ENCODE measurements at regions not wholly inside any gene's neighbourhood (a gene's known extent, or its start where the extent isn't known, plus 50 kb on each side); places are given as distances from the start of the nearest gene placed in this dataset.
"Not testable (repeated sequence)": the region's sequence is repeated elsewhere in the genome, so short reads cannot be mapped to it uniquely, and the experiment has no call there.

GRCh38 chr4:25474690-25475089 is 97.6 kb downstream of the ANAPC4 start:
- no peak overlapping the region for H3K4me3 ChIP-seq
- H3K27ac ChIP-seq: no peak overlapping the region

GRCh38 chr4:25477221-25477620 is 100.2 kb downstream of the ANAPC4 start:
- Histone ChIP-seq H3K4me3 (no peak overlapping the region), H3K27ac (no peak overlapping the region)

- no peak overlapping the region for H3K4me3 ChIP-seq
- H3K27ac ChIP-seq: no peak overlapping the region
These were observed 104.6 kb downstream of the ANAPC4 start for GRCh38 chr4:25481648-25482047.

GRCh38 chr4:25484243-25484721 is 107.2 kb downstream of the ANAPC4 start:
- Histone ChIP-seq H3K4me3 (no peak overlapping the region), H3K27ac (no peak overlapping the region)

- Histone ChIP-seq H3K4me3 (no peak overlapping the region), H3K27ac (no peak overlapping the region)
These were observed 108.0 kb downstream of the ANAPC4 start for GRCh38 chr4:25485104-25485503.

GRCh38 chr4:25486171-25486570 is 109.1 kb downstream of the ANAPC4 start:
- Histone ChIP-seq H3K27ac (no peak overlapping the region), H3K4me3 (no peak overlapping the region)

GRCh38 chr4:25487155-25487554 is 110.1 kb downstream of the ANAPC4 start:
- H3K4me3 ChIP-seq: no peak overlapping the region
- no peak overlapping the region for H3K27ac ChIP-seq

GRCh38 chr4:25489253-25489797 is 112.3 kb downstream of the ANAPC4 start:
- Histone ChIP-seq H3K4me3 (no peak overlapping the region), H3K27ac (no peak overlapping the region)

- Histone ChIP-seq H3K4me3 (no peak overlapping the region), H3K27ac (no peak overlapping the region)
These were observed 116.4 kb downstream of the ANAPC4 start for GRCh38 chr4:25493466-25493865.

GRCh38 chr4:25494166-25494565 is 117.1 kb downstream of the ANAPC4 start:
- no peak overlapping the region for H3K27ac ChIP-seq

GRCh38 chr4:25500626-25501316 is 123.7 kb downstream of the ANAPC4 start:
- H3K4me3 ChIP-seq: no peak overlapping the region
- no peak overlapping the region for H3K27ac ChIP-seq

More at GRCh38 chr4:25494166-25494565, 117.1 kb downstream of the ANAPC4 start:
- no peak overlapping the region for H3K4me3 ChIP-seq

- H3K4me3 ChIP-seq: no peak overlapping the region
- no peak overlapping the region for H3K27ac ChIP-seq
These were observed 125.1 kb downstream of the ANAPC4 start for GRCh38 chr4:25502115-25502514.

- H3K4me3 ChIP-seq: no peak overlapping the region
These were observed 126.7 kb downstream of the ANAPC4 start for GRCh38 chr4:25503779-25504178.

GRCh38 chr4:25504932-25505636 is 128.0 kb downstream of the ANAPC4 start:
- Histone ChIP-seq H3K4me3 (no peak overlapping the region), H3K27ac (no peak overlapping the region)

More at GRCh38 chr4:25503779-25504178, 126.7 kb downstream of the ANAPC4 start:
- H3K27ac ChIP-seq: no peak overlapping the region

GRCh38 chr4:25505637-25505991 is 128.6 kb downstream of the ANAPC4 start:
- H3K27ac ChIP-seq: no peak overlapping the region

GRCh38 chr4:25506032-25506571 is 129.0 kb downstream of the ANAPC4 start:
- Histone ChIP-seq H3K27ac (no peak overlapping the region), H3K4me3 (no peak overlapping the region)

More at GRCh38 chr4:25505637-25505991, 128.6 kb downstream of the ANAPC4 start:
- no peak overlapping the region for H3K4me3 ChIP-seq

- no peak overlapping the region for H3K4me3 ChIP-seq
- no peak overlapping the region for H3K27ac ChIP-seq
These were observed 132.6 kb downstream of the ANAPC4 start for GRCh38 chr4:25509646-25510045.

GRCh38 chr4:25511823-25512222 is 134.8 kb downstream of the ANAPC4 start:
- H3K4me3 ChIP-seq, H3K27ac ChIP-seq: not testable (repeated sequence)

GRCh38 chr4:25513814-25514213 is 136.8 kb downstream of the ANAPC4 start:
- Histone ChIP-seq H3K4me3 (no peak overlapping the region), H3K27ac (no peak overlapping the region)

GRCh38 chr4:25523405-25523804 is 132.2 kb upstream of the SLC34A2 start:
- Histone ChIP-seq H3K4me3 (no peak overlapping the region), H3K27ac (peak overlapping the region in 1 of 21 experiments; percentile 28)

GRCh38 chr4:25524663-25525062 is 131.0 kb upstream of the SLC34A2 start:
- Histone ChIP-seq H3K27ac (no peak overlapping the region), H3K4me3 (no peak overlapping the region)
